ENCODE measurements at regions not wholly inside any gene's neighbourhood (a gene's known extent, or its start where the extent isn't known, plus 50 kb on each side); places are given as distances from the start of the nearest gene placed in this dataset.

GRCh38 chr12:25009496-25010092 is 60.7 kb upstream of the BCAT1 start:
- DNase-seq (ENCODE audit: low spot score) = no peak

DNA sequence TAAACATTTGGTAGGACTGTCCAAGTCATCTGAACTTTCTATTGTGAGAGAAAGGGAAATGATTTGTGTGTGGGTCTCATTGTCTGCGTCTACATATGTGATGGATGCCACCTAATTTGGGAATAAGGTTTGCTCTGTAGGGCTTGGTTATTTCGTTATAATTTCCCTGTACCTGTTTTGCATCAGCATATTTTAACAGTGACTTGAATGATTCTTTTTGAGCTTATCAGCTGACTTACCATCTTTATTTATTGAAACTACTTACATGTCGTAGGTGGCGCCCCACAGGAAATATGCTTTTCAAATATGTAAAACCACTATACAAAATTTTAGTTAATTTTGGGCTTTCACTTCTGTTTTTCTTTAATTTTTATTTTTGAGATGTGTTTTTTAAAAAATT is 56.5 kb upstream of the BCAT1 start:
- DNase-seq (ENCODE audit: low spot score) = peak; percentile 51

DNA sequence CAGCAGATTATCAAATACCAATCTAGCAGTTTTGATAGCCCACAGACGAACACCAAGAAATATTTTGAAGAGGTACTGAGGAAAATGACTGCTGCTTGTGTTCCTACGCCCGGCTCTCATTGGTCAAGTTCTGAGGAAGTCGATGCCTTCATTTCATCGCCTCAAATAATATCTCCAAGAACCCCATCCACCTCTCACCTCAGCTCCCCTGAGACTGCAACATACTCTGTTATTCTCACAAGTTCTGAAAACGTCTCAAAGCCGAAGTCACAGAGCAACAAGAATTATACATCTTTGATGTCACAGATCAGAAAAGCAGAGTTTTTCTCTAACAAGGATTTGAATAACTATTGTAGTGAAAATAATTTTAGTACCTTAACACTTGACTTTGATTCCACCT is 55.5 kb upstream of the BCAT1 start:
- DNase-seq (ENCODE audit: low spot score) = peak; percentile 25

- DNase-seq (ENCODE audit: low spot score) = no peak
Observed at GRCh38 chr12:25001311-25001710, 52.4 kb upstream of the BCAT1 start.

Data from germinal center (tissue), 1 donor.